PC-9 (cell line): ENCODE measurements at regions not wholly inside any gene's neighbourhood (a gene's known extent, or its start where the extent isn't known, plus 50 kb on each side); places are given as distances from the start of the nearest gene placed in this dataset.

Source experiments
- EZH2 ChIP-seq: fragments of 200-600 bp; sonication (generic); IDR thresholded peaks from 2 replicates; pipeline ENCODE4 v1.8.0; 2017; ENCODE audit warnings: antibody characterized with exemption, low read depth
- TF ChIP-seq, protein P1 (sequence below): fragments of 200-600 bp; sonication (generic); conservative IDR thresholded peaks from 2 replicates; pipeline ENCODE4 v1.6.1; 2017; ENCODE audit warnings: mixed run types, antibody characterized with exemption, mild to moderate bottlenecking, moderate library complexity

DNA sequence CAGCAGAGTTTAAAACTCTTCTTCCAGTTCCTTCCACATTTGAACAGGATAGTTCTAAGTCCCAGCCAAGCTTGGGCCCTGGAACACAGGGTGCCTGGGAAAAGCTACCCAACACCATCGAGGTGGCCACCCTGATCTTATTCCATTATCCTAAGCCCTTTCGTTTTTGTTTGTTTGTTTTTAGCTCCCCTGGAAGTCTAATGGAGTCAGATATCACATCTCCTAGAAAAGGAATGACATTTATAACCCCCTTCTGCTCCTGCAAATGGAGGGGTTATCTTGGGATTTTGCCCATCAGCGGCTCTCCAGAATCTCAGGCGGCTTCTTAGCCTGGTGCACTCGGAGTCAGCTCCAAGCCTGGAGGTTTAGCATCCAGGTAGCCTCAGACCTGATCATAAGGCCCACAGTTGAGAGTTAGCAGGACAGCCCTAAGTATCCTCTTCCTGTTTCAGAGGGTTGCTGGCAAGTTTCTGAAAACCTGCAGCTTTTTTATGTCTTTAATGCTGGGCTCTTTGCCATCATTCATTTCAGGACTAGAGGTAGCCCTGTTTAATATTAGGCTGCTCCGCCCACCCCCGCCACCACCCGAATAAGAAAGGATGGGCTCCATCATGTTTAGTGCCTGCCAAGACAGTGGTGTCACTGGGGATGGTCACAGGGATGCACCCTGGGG, 230.0 kb upstream of the LNX1 start:
- TF ChIP-seq, protein P1, sequence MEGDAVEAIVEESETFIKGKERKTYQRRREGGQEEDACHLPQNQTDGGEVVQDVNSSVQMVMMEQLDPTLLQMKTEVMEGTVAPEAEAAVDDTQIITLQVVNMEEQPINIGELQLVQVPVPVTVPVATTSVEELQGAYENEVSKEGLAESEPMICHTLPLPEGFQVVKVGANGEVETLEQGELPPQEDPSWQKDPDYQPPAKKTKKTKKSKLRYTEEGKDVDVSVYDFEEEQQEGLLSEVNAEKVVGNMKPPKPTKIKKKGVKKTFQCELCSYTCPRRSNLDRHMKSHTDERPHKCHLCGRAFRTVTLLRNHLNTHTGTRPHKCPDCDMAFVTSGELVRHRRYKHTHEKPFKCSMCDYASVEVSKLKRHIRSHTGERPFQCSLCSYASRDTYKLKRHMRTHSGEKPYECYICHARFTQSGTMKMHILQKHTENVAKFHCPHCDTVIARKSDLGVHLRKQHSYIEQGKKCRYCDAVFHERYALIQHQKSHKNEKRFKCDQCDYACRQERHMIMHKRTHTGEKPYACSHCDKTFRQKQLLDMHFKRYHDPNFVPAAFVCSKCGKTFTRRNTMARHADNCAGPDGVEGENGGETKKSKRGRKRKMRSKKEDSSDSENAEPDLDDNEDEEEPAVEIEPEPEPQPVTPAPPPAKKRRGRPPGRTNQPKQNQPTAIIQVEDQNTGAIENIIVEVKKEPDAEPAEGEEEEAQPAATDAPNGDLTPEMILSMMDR = no peak
- no peak for TF ChIP-seq EZH2
